H9 (cell line): ENCODE measurements at regions not wholly inside any gene's neighbourhood (a gene's known extent, or its start where the extent isn't known, plus 50 kb on each side); places are given as distances from the start of the nearest gene placed in this dataset.

Experiments
- DNase-seq: peaks from one replicate; pipeline ENCODE4 v3.0.0-alpha.2; 2017
- H2AFZ ChIP-seq: one replicate; pipeline ENCODE4 v1.6.1; 2013; ENCODE audit warnings: mild to moderate bottlenecking, low read length, control low read depth, moderate library complexity
- H2AK5ac ChIP-seq: 2 replicates; pipeline ENCODE4 v1.6.1; 2013; ENCODE audit warnings: low read length, control low read depth, mixed read lengths; ENCODE audit not compliant: insufficient read length
- H2BK120ac ChIP-seq: one replicate; pipeline ENCODE4 v1.6.1; 2013; ENCODE audit warnings: low read depth, mild to moderate bottlenecking, low read length, control low read depth, inconsistent platforms; ENCODE audit not compliant: poor library complexity, severe bottlenecking
- H2BK12ac ChIP-seq: 2 replicates; pipeline ENCODE4 v1.6.1; 2013; ENCODE audit warnings: low read length, control low read depth, mixed read lengths, low read depth; ENCODE audit not compliant: insufficient read length
- H2BK15ac ChIP-seq: 2 replicates; pipeline ENCODE4 v1.6.1; 2013; ENCODE audit warnings: low read depth, low read length, control low read depth
- H2BK20ac ChIP-seq: one replicate; pipeline ENCODE4 v1.6.1; 2013; ENCODE audit warnings: low read depth, mild to moderate bottlenecking, low read length, control low read depth, inconsistent platforms; ENCODE audit not compliant: poor library complexity, severe bottlenecking
- H2BK5ac ChIP-seq: 2 replicates; pipeline ENCODE4 v1.6.1; 2013; ENCODE audit warnings: low read length, control low read depth, mixed read lengths; ENCODE audit not compliant: insufficient read length
- H3K14ac ChIP-seq: 2 replicates; pipeline ENCODE4 v1.6.1; 2013; ENCODE audit warnings: low read length, control low read depth; ENCODE audit not compliant: insufficient read depth
- H3K18ac ChIP-seq: 2 replicates; pipeline ENCODE4 v1.6.1; 2013; ENCODE audit warnings: low read depth, mild to moderate bottlenecking, mixed read lengths, low read length, control low read depth; ENCODE audit not compliant: insufficient read length
- H3K23ac ChIP-seq: 2 replicates; pipeline ENCODE4 v1.6.1; 2013; ENCODE audit warnings: low read length, control low read depth, mixed read lengths, low read depth; ENCODE audit not compliant: insufficient read length
- H3K23me2 ChIP-seq: 2 replicates; pipeline ENCODE4 v1.6.1; 2013; ENCODE audit warnings: low read depth, mild to moderate bottlenecking, mixed read lengths, low read length, control low read depth; ENCODE audit not compliant: insufficient read length, poor library complexity, severe bottlenecking
- H3K27ac ChIP-seq: 2 replicates; pipeline ENCODE4 v1.5.1; 2013; ENCODE audit warnings: low read length, control low read depth, mixed read lengths, low read depth; ENCODE audit not compliant: insufficient read length
- H3K27me3 ChIP-seq: 2 replicates; pipeline ENCODE4 v1.6.1; 2013; ENCODE audit warnings: low read length, control low read depth, inconsistent platforms; ENCODE audit not compliant: insufficient read depth
- H3K4ac ChIP-seq: 2 replicates; pipeline ENCODE4 v1.6.1; 2013; ENCODE audit warnings: low read depth, mild to moderate bottlenecking, control low read depth, inconsistent platforms, low read length, moderate library complexity
- H3K4me1 ChIP-seq: 2 replicates; pipeline ENCODE4 v1.6.1; 2013; ENCODE audit warnings: low read length, control low read depth, inconsistent platforms; ENCODE audit not compliant: insufficient read depth
- H3K4me2 ChIP-seq: 2 replicates; pipeline ENCODE4 v1.6.1; 2013; ENCODE audit warnings: low read length, control low read depth, mixed read lengths; ENCODE audit not compliant: insufficient read length, insufficient read depth
- H3K56ac ChIP-seq: 2 replicates; pipeline ENCODE4 v1.6.1; 2013; ENCODE audit warnings: low read depth, mild to moderate bottlenecking, mixed read lengths, low read length, control low read depth; ENCODE audit not compliant: insufficient read length
- H3K79me1 ChIP-seq: 2 replicates; pipeline ENCODE4 v1.6.1; 2013; ENCODE audit warnings: low read depth, mild to moderate bottlenecking, moderate library complexity, low read length, control low read depth, inconsistent platforms; ENCODE audit not compliant: insufficient read depth, poor library complexity, severe bottlenecking
- H3K79me2 ChIP-seq: 2 replicates; pipeline ENCODE4 v1.6.1; 2013; ENCODE audit warnings: low read length, control low read depth, inconsistent platforms; ENCODE audit not compliant: insufficient read depth
- H3K9ac ChIP-seq: 2 replicates; pipeline ENCODE4 v1.6.1; 2013; ENCODE audit warnings: low read length, control low read depth, mixed read lengths; ENCODE audit not compliant: insufficient read length; ENCODE audit errors: extremely low read depth
- H3K9me3 ChIP-seq: one replicate; pipeline ENCODE4 v1.6.1; 2013; ENCODE audit warnings: low read depth, low read length, inconsistent platforms; ENCODE audit not compliant: control insufficient read depth
- H3T11ph ChIP-seq: one replicate; pipeline ENCODE4 v1.6.1; 2013; ENCODE audit warnings: mild to moderate bottlenecking, low read length, control low read depth, inconsistent platforms
- H4K20me1 ChIP-seq: one replicate; pipeline ENCODE4 v1.6.1; 2013; ENCODE audit not compliant: control insufficient read depth, insufficient read length, insufficient read depth
- H4K5ac ChIP-seq: 2 replicates; pipeline ENCODE4 v1.6.1; 2013; ENCODE audit warnings: low read depth, mild to moderate bottlenecking, mixed read lengths, low read length, control low read depth; ENCODE audit not compliant: insufficient read length
- H4K8ac ChIP-seq: replicated peaks from 2 replicates; pipeline ENCODE4 v1.6.1; 2013; ENCODE audit warnings: low read length, control low read depth, mixed read lengths, low read depth; ENCODE audit not compliant: insufficient read length
- H4K91ac ChIP-seq: 2 replicates; pipeline ENCODE4 v1.6.1; 2013; ENCODE audit warnings: low read depth, mild to moderate bottlenecking, moderate library complexity, mixed read lengths, low read length, control low read depth; ENCODE audit not compliant: insufficient read length
- H3K27ac Mint-ChIP-seq, 3 experiments: 2 replicates in 2 of 3; 3 replicates in 1 of 3; pipeline ENCODE4 v1.8.0; 2020 to 2021; ENCODE audit warnings: mixed read lengths in 3 of 3, mild to moderate bottlenecking in 1 of 3, moderate library complexity in 1 of 3
- H3K27me3 Mint-ChIP-seq: 2 replicates; pipeline ENCODE4 v1.8.0; 2021; ENCODE audit warnings: low read depth, mild to moderate bottlenecking, moderate library complexity, mixed read lengths
- H3K36me3 Mint-ChIP-seq, 3 experiments: 2 replicates in 2 of 3; 3 replicates in 1 of 3; pipeline ENCODE4 v1.8.0; 2020 to 2021; ENCODE audit warnings: low read depth in 3 of 3, mixed read lengths in 3 of 3; ENCODE audit not compliant: insufficient read depth in 1 of 3
- H3K4me1 Mint-ChIP-seq, 2 experiments: 2 replicates each; pipeline ENCODE4 v1.8.0; 2020; ENCODE audit warnings: mixed read lengths in 2 of 2
- H3K4me3 Mint-ChIP-seq, 2 experiments: 2 replicates in 1 of 2; 3 replicates in 1 of 2; pipeline ENCODE4 v1.8.0; 2020 to 2021; ENCODE audit warnings: mild to moderate bottlenecking in 2 of 2, mixed read lengths in 2 of 2, moderate library complexity in 1 of 2
- H3K9me3 Mint-ChIP-seq, 2 experiments: 2 replicates in 1 of 2; 3 replicates in 1 of 2; pipeline ENCODE4 v1.8.0; 2020; ENCODE audit warnings: mild to moderate bottlenecking in 2 of 2, mixed read lengths in 2 of 2, moderate library complexity in 1 of 2
- CTCF ChIP-seq: fragments of 200-600 bp; sonication (generic); conservative IDR thresholded peaks from 3 replicates; pipeline ENCODE4 v1.8.0; 2021; ENCODE audit warnings: antibody characterized with exemption, mild to moderate bottlenecking
- WGBS: extraction: QIAGEN DNeasy Blood & Tissue Kit; methylation state at CpG from one replicate; pipeline ENCODE4 v1.1.7; 2013; ENCODE audit warnings: missing lambda C conversion rate, low lambda C conversion rate, mixed read lengths; ENCODE audit not compliant: insufficient read length; ENCODE audit errors: extremely low coverage; 5-methylcytosine and 5-hydroxymethylcytosine counted together

GRCh38 chr17:33567223-33567622 is 274.1 kb upstream of the ASIC2 start:
- Mint-ChIP-seq H3K9me3 (peaks cover 13% of the 10 kb centered on the region in 2 experiments), H3K27ac (no peak overlapping the region), H3K36me3 (peaks cover 2 to 9% (median 6%) of the 10 kb centered on the region in 3 experiments; a peak in 3 of 7 replicates), H3K27me3 (peaks cover 6% of the 10 kb centered on the region), H3K4me3 (no peak overlapping the region), H3K4me1 (peaks cover 3 to 12% of the 10 kb centered on the region in 2 experiments; a peak in 3 of 4 replicates)
- no peak overlapping the region for H3T11ph ChIP-seq
- no peak overlapping the region for H4K91ac ChIP-seq
- H3K18ac ChIP-seq, result no peak overlapping the region
- no peaks in the 10 kb centered on the region for H3K9me3 ChIP-seq
- no peak overlapping the region for H3K4me2 ChIP-seq
- H2BK15ac ChIP-seq, result no peak overlapping the region
- no peak for TF ChIP-seq CTCF
- H3K9ac ChIP-seq, result no peak overlapping the region
- no peak overlapping the region for H3K27ac ChIP-seq
- no peak overlapping the region for H3K4ac ChIP-seq
- H4K8ac ChIP-seq, result no peak overlapping the region
- WGBS, result no CpG with 5 or more reads among the region's 3 CpGs
- no peak overlapping the region for H2BK20ac ChIP-seq
- H3K27me3 ChIP-seq, result no peaks in the 10 kb centered on the region
- no peak for DNase-seq
- no peak overlapping the region for H3K14ac ChIP-seq
- no peaks in the 10 kb centered on the region for H3K79me2 ChIP-seq
- H3K56ac ChIP-seq, result no peak overlapping the region
- no peak overlapping the region for H2AK5ac ChIP-seq
- no peak overlapping the region for H4K5ac ChIP-seq
- no peak overlapping the region for H2BK5ac ChIP-seq
- H3K23ac ChIP-seq, result no peak overlapping the region
- H3K23me2 ChIP-seq, result no peaks in the 10 kb centered on the region
- no peak overlapping the region for H2AFZ ChIP-seq
- H2BK120ac ChIP-seq, result no peak overlapping the region
- no peaks in the 10 kb centered on the region for H3K79me1 ChIP-seq
- H3K4me1 ChIP-seq, result no peaks in the 10 kb centered on the region
- no peak overlapping the region for H2BK12ac ChIP-seq
- no peaks in the 10 kb centered on the region for H4K20me1 ChIP-seq
